H1 (cell line): ENCODE measurements at regions not wholly inside any gene's neighbourhood (a gene's known extent, or its start where the extent isn't known, plus 50 kb on each side); places are given as distances from the start of the nearest gene placed in this dataset.

Experiments used
- CEBPB ChIP-seq: IDR thresholded peaks from 2 replicates; pipeline ENCODE4 v1.6.1; 2012; ENCODE audit warnings: low read depth, low read length
- CREB1 ChIP-seq: IDR thresholded peaks from 2 replicates; pipeline ENCODE4 v1.6.1; 2012; ENCODE audit warnings: inconsistent platforms
- CTCF ChIP-seq, 3 experiments: IDR thresholded peaks; 1 replicate in 2 of 3; 2 replicates in 1 of 3; pipeline versions ENCODE4 v1.5.1 to v1.6.1; 2011; ENCODE audit warnings: low read length in 3 of 3, mild to moderate bottlenecking in 3 of 3, inconsistent platforms in 2 of 3, low read depth in 1 of 3, moderate library complexity in 1 of 3; ENCODE audit not compliant: insufficient read depth in 1 of 3; ENCODE audit errors: control extremely low read depth in 1 of 3
- EGR1 ChIP-seq: IDR thresholded peaks from 2 replicates; pipeline ENCODE4 v1.6.1; 2011; ENCODE audit warnings: low read depth, low read length, borderline replicate concordance
- GABPA ChIP-seq: IDR thresholded peaks from 2 replicates; pipeline ENCODE4 v1.6.1; 2011; ENCODE audit warnings: mild to moderate bottlenecking, low read length, moderate library complexity, borderline replicate concordance; ENCODE audit not compliant: insufficient read depth
- POLR2A ChIP-seq, 2 experiments: IDR thresholded peaks; 1 replicate in 1 of 2; 2 replicates in 1 of 2; pipeline ENCODE4 v1.6.1; 2011; ENCODE audit warnings: low read depth in 2 of 2, low read length in 2 of 2, mild to moderate bottlenecking in 2 of 2; ENCODE audit errors: control extremely low read depth in 1 of 2
- RAD21 ChIP-seq, 2 experiments: IDR thresholded peaks in 1 of 2; conservative IDR thresholded peaks in 1 of 2; 2 replicates each; pipeline ENCODE4 v1.6.1; 2011; ENCODE audit warnings: low read depth in 2 of 2, low read length in 2 of 2, improper control_type of control experiment in 1 of 2, inconsistent platforms in 1 of 2, mild to moderate bottlenecking in 1 of 2, moderate library complexity in 1 of 2
- SUZ12 ChIP-seq: fragments of 200-600 bp; sonication (generic); IDR thresholded peaks from 2 replicates; pipeline ENCODE4 v1.6.1; 2012; ENCODE audit warnings: mild to moderate bottlenecking, inconsistent platforms, low read length, moderate library complexity, mixed read lengths

GRCh38 chr2:207300817-207301216 is 135.1 kb upstream of the KLF7 start:
- TF ChIP-seq POLR2A (IDR thresholded peaks at IDR 0.05; ENCODE audit: control extremely low read depth in 1 of 2, low read depth in 2 of 2, low read length in 2 of 2), result no peak
- TF ChIP-seq CTCF (IDR thresholded peaks at IDR 0.05; ENCODE audit: control extremely low read depth in 1 of 3, insufficient read depth in 1 of 3, low read depth in 1 of 3, low read length in 3 of 3), result no peak
- no peak for TF ChIP-seq RAD21 (IDR thresholded peaks at IDR 0.05 in 1 of 2, conservative IDR thresholded peaks at IDR 0.05 in 1 of 2; ENCODE audit: low read depth in 2 of 2, low read length in 2 of 2)
- TF ChIP-seq EGR1, result no peak
- no peak for TF ChIP-seq GABPA
- no peak for TF ChIP-seq CEBPB
- no peak for TF ChIP-seq CREB1
- TF ChIP-seq SUZ12, result no peak
